IPS-20b (cell line): ENCODE measurements at regions not wholly inside any gene's neighbourhood (a gene's known extent, or its start where the extent isn't known, plus 50 kb on each side); places are given as distances from the start of the nearest gene placed in this dataset.

Source experiments
- H3K27ac ChIP-seq: one replicate; pipeline ENCODE4 v1.5.1; 2013; ENCODE audit warnings: low read length
- H3K27me3 ChIP-seq: 2 replicates; pipeline ENCODE4 v1.6.1; 2013; ENCODE audit warnings: mild to moderate bottlenecking, low read length, inconsistent platforms; ENCODE audit not compliant: insufficient read depth
- H3K36me3 ChIP-seq: 2 replicates; pipeline ENCODE4 v1.6.1; 2013; ENCODE audit warnings: low read depth, mild to moderate bottlenecking, inconsistent platforms, low read length, moderate library complexity; ENCODE audit not compliant: insufficient read depth
- H3K4me1 ChIP-seq: 2 replicates; pipeline ENCODE4 v1.6.1; 2013; ENCODE audit warnings: mild to moderate bottlenecking, control low read depth, inconsistent platforms, low read length, moderate library complexity; ENCODE audit not compliant: insufficient read depth
- H3K4me3 ChIP-seq: 2 replicates; pipeline ENCODE4 v1.5.1; 2013; ENCODE audit warnings: mild to moderate bottlenecking, low read length, inconsistent platforms
- H3K9ac ChIP-seq: 2 replicates; pipeline ENCODE4 v1.6.1; 2013; ENCODE audit warnings: low read depth, mild to moderate bottlenecking, inconsistent platforms, low read length, moderate library complexity
- H3K9me3 ChIP-seq: 2 replicates; pipeline ENCODE4 v1.6.1; 2013; ENCODE audit warnings: mild to moderate bottlenecking, low read depth, low read length, inconsistent platforms; ENCODE audit not compliant: insufficient read depth

DNA sequence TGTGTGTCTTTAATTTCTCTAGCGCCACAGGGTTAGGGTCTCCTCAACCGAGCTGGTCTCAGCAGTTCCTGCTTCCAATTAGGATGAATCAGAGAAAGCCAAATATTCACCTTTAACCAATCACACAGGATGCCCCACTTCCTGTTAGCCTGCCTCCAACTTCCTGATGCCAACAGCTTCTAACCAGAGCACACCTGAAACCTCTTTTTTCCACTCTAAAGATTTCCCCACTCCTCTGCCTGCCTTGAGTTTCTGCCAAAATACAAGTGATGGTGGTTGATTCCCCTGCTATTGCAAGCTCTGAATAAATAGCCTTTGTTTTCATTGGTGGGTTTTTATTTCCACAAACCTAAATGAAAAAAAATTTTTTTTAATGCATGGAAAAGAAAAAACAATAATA is 144.7 kb upstream of the UST start:
- Histone ChIP-seq H3K36me3 (no peaks in the 10 kb centered on the region), H3K27ac (no peak overlapping the region), H3K9me3 (peaks cover 14% of the 10 kb centered on the region; the same call in 1 of the 2 replicates), H3K4me3 (no peak overlapping the region), H3K4me1 (peaks cover 23% of the 10 kb centered on the region), H3K27me3 (no peaks in the 10 kb centered on the region), H3K9ac (no peak overlapping the region)

DNA sequence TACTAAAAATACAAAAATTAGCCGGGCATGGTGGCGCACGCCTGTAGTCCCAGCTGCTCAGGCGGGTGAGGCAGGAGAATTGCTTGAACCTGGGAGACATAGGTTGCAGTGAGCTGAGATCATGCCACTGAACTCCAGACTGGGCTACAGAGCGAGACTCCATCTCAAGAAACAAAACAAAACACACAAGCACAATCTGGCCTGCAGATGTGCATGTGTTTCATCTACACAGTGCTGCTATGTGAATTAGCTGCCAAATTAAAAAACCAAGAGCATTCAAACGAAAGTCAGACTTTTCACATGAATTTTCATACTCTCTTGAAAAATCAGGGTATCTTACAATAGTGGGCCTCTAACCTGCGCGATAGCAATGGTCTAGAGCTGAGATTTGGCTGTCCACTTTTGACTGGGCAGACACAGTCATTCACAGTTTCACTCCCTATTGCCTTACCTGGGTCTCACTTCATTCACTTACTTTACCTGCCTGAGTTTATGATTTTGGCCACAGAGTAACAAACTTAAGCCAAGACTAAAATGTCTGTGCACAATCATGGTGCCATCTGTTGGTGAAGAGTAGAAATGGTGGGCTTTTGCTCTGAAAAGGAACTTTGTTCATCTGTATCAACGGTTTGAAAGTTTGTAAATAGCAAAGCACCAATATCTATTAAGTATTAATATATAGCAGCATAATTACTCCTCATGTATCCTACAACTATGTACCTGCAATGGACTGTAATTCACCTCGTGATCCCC is 138.5 kb upstream of the UST start:
- H3K27ac ChIP-seq: no peak overlapping the region
- no peaks in the 10 kb centered on the region for H3K4me1 ChIP-seq
- H3K4me3 ChIP-seq: no peak overlapping the region
- no peaks in the 10 kb centered on the region for H3K9me3 ChIP-seq
- no peaks in the 10 kb centered on the region for H3K36me3 ChIP-seq
- no peaks in the 10 kb centered on the region for H3K27me3 ChIP-seq
- no peak overlapping the region for H3K9ac ChIP-seq

DNA sequence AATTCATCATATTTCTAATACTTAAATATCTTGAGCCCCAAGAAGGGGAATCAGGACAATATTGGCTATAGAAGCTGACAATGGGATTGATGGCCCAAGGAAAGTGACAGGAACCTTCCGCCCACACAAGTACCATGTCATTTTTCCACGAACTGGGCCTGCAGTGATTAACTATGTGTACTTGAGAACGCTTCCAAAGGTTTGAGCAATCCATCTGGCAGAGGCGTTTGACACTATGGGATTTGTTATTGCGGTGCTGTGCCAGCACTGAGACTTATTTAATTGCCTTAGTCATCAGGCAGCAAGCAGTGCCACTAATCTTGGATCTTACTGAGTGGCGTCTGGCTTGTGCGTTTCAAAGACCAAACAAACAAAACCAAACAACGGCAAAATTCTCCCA is 135.6 kb upstream of the UST start:
- H3K9me3 ChIP-seq: no peaks in the 10 kb centered on the region; the same call in 1 of the 2 replicates
- no peaks in the 10 kb centered on the region for H3K27me3 ChIP-seq
- H3K36me3 ChIP-seq: no peaks in the 10 kb centered on the region
- H3K27ac ChIP-seq: no peak overlapping the region
- H3K4me3 ChIP-seq: no peak overlapping the region
- H3K9ac ChIP-seq: no peak overlapping the region
- no peaks in the 10 kb centered on the region for H3K4me1 ChIP-seq

DNA sequence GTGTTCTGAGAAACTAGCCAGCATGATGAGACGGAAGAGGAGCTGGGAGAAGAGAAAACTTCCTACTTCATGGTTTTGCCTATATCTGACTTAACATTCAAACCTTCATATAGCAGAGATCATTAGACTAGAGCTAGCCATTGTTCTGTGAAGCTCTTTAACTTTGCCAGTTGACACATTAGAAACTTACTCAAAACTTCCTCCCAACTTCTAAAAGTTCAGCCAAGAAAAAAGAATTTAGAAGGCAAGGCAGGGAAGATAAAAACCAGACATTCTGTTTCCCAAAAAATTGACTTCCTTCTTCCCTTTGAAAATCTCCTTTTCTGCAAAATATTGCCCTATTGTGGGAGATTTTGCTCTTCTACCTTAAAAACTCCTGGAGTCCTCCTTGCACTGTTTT is 134.8 kb upstream of the UST start:
- no peak overlapping the region for H3K4me3 ChIP-seq
- H3K36me3 ChIP-seq: no peaks in the 10 kb centered on the region
- no peak overlapping the region for H3K27ac ChIP-seq
- H3K9me3 ChIP-seq: no peaks in the 10 kb centered on the region; the same call in 1 of the 2 replicates
- H3K27me3 ChIP-seq: no peaks in the 10 kb centered on the region
- H3K4me1 ChIP-seq: no peaks in the 10 kb centered on the region
- H3K9ac ChIP-seq: no peak overlapping the region

DNA sequence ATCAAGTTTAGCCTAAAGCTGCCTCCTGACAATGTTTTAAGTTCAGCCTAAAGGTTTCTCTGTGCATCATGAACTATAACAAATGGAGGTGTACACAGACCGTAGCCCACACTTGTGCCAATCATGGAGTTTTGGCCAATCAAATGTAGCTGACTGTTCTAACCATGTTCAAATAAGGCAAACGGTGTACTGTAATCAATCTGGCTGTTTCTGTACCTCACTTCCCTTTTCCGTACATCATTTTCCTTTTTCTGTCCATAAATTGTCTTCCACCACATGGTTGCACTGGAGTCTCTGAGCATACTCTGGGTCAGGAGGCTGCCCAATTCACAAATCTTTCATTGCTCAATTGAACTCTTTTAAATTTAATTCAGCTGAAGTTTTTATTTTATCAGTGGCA is 132.2 kb upstream of the UST start:
- no peaks in the 10 kb centered on the region for H3K27me3 ChIP-seq
- no peaks in the 10 kb centered on the region for H3K36me3 ChIP-seq
- no peak overlapping the region for H3K4me3 ChIP-seq
- no peaks in the 10 kb centered on the region; the same call in 1 of the 2 replicates for H3K9me3 ChIP-seq
- no peaks in the 10 kb centered on the region for H3K4me1 ChIP-seq
- H3K27ac ChIP-seq: no peak overlapping the region
- no peak overlapping the region for H3K9ac ChIP-seq

DNA sequence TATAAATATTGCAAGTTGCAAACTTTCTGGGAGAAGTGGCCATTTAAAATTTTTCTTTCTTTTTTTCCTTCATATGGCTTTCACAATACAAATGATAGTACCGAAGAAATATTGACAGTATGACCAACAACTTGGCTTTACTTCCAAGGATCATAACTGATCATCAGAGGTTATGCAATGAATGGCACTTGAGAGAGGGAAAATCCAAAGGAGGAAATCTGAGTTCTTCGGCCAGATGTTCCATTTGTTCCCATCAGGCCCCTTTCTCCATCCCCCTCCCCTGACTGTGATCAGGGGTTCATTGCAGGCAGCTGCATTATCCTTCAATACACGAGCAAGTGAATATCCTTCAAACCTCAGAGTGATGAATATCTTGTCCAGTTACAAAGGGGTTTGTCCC is 130.0 kb upstream of the UST start:
- no peak overlapping the region for H3K9ac ChIP-seq
- no peaks in the 10 kb centered on the region for H3K27me3 ChIP-seq
- H3K4me1 ChIP-seq: no peaks in the 10 kb centered on the region
- H3K27ac ChIP-seq: no peak overlapping the region
- H3K4me3 ChIP-seq: no peak overlapping the region
- no peaks in the 10 kb centered on the region for H3K36me3 ChIP-seq
- H3K9me3 ChIP-seq: no peaks in the 10 kb centered on the region; the same call in 1 of the 2 replicates

DNA sequence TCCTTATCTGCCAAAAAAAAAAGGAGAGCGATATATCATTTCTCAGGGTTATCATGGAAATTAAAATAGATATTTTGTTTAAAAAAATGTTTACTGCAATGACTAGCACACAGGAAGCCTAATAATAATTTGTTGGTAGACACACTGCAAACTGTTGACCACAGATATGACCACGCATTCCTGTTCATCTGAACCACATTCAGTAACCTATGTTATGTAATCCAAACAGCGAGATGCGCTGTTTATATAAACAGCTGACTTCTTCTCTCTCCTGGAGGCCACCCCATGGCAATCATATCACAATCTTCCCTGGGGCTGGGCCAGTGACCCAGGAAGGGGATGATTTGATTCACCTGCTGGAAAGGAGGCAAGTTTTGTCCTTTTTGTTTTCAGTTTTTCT is 129.3 kb upstream of the UST start:
- Histone ChIP-seq H3K9ac (no peak overlapping the region), H3K4me1 (no peaks in the 10 kb centered on the region), H3K27me3 (no peaks in the 10 kb centered on the region), H3K27ac (no peak overlapping the region), H3K36me3 (no peaks in the 10 kb centered on the region), H3K9me3 (no peaks in the 10 kb centered on the region; the same call in 1 of the 2 replicates), H3K4me3 (no peak overlapping the region)

DNA sequence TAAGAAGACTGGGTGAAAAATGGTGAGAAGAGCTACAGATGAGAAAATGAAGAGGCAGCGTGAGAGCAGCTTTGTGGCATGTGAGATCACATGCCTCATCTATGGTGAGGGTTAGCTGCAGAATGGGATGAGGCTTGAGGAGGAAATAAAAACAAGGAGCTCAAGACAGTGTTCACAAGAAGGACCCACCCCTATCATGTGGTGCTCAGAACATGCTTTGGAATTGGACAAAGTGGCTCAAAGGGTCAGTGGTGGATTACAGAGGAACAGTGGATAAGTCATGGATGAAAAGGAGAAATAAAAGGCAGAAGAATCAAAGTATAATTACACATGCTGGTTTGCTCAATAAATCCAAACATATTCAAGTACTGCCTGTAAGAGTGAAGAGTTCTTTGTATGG is 126.9 kb upstream of the UST start:
- Histone ChIP-seq H3K36me3 (no peaks in the 10 kb centered on the region), H3K27me3 (no peaks in the 10 kb centered on the region), H3K4me1 (no peaks in the 10 kb centered on the region), H3K27ac (no peak overlapping the region), H3K9ac (no peak overlapping the region), H3K9me3 (no peaks in the 10 kb centered on the region; the same call in 1 of the 2 replicates), H3K4me3 (no peak overlapping the region)

DNA sequence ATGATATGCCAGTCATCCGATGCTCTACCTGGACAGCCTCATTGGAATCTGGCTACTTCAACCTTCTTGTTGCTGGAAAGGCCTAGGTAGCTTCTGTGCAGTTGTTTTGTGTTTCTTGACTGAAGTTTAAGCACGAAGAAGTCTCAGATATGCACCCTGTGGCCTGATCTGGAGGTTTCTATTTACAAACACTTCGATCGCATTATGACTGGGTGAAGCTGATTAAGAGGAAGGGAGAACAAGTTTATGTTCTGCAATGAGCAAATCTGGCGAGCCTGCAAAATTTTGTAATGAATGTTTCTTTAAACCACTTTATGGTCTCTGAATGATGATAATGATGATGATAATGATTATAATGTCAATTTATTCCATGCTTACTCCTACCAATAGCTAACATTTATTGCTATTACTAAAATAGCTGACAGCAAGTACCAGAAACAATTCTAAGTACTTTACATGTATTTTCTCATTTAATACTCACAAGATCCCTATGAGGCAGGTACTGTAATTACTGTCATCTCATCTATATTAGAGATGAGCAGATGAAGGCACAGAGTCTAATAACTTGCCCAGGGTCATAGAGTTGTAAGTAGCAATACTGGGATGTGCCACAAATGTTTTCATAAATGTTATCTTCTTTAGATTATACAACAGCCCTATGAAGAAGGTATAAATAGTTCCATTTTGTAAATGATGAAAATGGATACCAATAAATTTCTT is 126.1 kb upstream of the UST start:
- no peaks in the 10 kb centered on the region; the same call in 1 of the 2 replicates for H3K9me3 ChIP-seq
- H3K4me1 ChIP-seq: no peaks in the 10 kb centered on the region
- H3K36me3 ChIP-seq: no peaks in the 10 kb centered on the region
- H3K27ac ChIP-seq: no peak overlapping the region
- H3K4me3 ChIP-seq: no peak overlapping the region
- no peaks in the 10 kb centered on the region for H3K27me3 ChIP-seq
- H3K9ac ChIP-seq: no peak overlapping the region

DNA sequence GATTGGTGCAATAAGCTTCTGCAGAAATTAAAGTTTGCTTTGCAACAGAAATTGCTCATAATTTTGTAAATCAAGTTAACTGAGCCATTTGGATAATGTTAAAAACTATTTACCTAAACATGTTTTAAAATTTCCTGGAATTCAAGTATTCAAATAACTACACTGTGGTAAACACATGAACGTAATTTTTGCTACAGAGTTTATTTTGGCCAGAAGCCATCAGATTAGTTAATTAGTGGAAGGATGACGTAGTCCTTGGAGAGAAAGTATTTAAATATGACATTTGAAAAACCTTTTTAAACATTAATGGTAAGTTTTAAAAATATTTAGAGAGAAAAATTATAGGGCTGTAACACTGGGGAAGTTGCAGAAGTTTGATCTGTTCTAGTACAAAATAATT is 121.2 kb upstream of the UST start:
- Histone ChIP-seq H3K27ac (no peak overlapping the region), H3K9ac (no peak overlapping the region), H3K4me3 (no peak overlapping the region), H3K36me3 (no peaks in the 10 kb centered on the region), H3K9me3 (no peaks in the 10 kb centered on the region), H3K27me3 (no peaks in the 10 kb centered on the region), H3K4me1 (peaks cover 23% of the 10 kb centered on the region)

DNA sequence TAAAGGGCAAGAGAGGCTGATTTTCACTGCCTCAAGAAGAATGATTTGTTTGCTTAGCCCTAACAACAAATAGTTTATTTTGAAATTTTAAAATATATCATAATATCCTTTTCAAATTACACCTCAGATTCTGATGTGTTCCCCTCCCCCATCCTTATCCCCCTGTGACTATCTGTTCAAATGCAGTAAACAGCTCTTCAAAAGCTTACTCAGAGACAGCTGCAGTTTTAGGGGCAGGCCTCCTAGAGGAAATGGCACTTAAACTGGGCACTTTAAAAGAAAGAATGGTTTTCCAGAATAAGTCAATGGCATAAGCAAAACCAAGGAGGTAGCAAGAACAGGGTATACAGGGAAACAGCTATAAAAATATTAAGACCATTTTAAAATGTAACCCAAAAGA is 118.6 kb upstream of the UST start:
- H3K9ac ChIP-seq: no peak overlapping the region
- no peak overlapping the region for H3K27ac ChIP-seq
- peaks cover 23% of the 10 kb centered on the region for H3K4me1 ChIP-seq
- no peaks in the 10 kb centered on the region for H3K9me3 ChIP-seq
- no peaks in the 10 kb centered on the region for H3K36me3 ChIP-seq
- no peak overlapping the region for H3K4me3 ChIP-seq
- H3K27me3 ChIP-seq: no peaks in the 10 kb centered on the region

DNA sequence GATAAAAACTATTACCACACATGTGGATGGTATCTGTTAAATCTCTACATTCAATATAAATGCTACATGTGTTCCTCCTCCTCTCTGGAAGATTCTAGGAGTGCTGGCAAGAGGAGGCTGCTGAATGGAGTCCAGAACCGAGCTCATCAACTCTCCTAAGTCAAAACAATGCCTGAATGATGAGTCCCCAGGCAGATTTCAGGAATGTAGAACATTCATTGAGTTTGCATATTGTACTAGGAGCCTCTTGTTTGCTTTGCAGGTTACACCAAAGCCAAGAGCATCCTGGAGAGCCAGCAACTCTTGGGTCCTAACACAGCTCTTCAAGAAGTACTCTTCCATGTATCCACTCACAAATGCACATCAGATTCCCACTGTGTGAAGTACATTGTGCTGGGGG is 117.6 kb upstream of the UST start:
- Histone ChIP-seq H3K9me3 (no peaks in the 10 kb centered on the region), H3K27me3 (no peaks in the 10 kb centered on the region), H3K36me3 (no peaks in the 10 kb centered on the region), H3K4me3 (no peak overlapping the region), H3K4me1 (peaks cover 23% of the 10 kb centered on the region), H3K9ac (no peak overlapping the region), H3K27ac (no peak overlapping the region)
